MM.1S (cell line): ENCODE measurements at regions not wholly inside any gene's neighbourhood (a gene's known extent, or its start where the extent isn't known, plus 50 kb on each side); places are given as distances from the start of the nearest gene placed in this dataset.

Experiments
- DNase-seq: peaks from one replicate; pipeline ENCODE4 v3.0.0-alpha.2; 2015
- H2AFZ ChIP-seq: fragments of 300-600 bp; sonication (generic); 2 replicates; pipeline ENCODE4 v1.6.0; 2016; ENCODE audit warnings: antibody characterized with exemption, low read length
- H3F3A ChIP-seq: fragments of 300-600 bp; sonication (generic); 2 replicates; pipeline ENCODE4 v1.6.1; 2016; ENCODE audit warnings: mild to moderate bottlenecking, antibody characterized with exemption, low read length, moderate library complexity, mixed read lengths; ENCODE audit not compliant: insufficient read depth
- H3K27ac ChIP-seq: fragments of 300-600 bp; sonication (generic); 2 replicates; pipeline ENCODE4 v1.5.1; 2016; ENCODE audit warnings: mild to moderate bottlenecking, low read length
- H3K27me3 ChIP-seq: fragments of 300-600 bp; sonication (generic); replicated peaks from 2 replicates; pipeline ENCODE4 v1.6.0; 2016; ENCODE audit warnings: low read length; ENCODE audit not compliant: insufficient read depth
- H3K36me3 ChIP-seq: fragments of 300-600 bp; sonication (generic); replicated peaks from 2 replicates; pipeline ENCODE4 v1.6.1; 2016; ENCODE audit warnings: mild to moderate bottlenecking, low read length, mixed read lengths; ENCODE audit not compliant: insufficient read depth
- H3K4me1 ChIP-seq: fragments of 300-600 bp; sonication (generic); 2 replicates; pipeline ENCODE4 v1.6.1; 2016; ENCODE audit warnings: low read length, mixed read lengths
- H3K4me2 ChIP-seq: fragments of 300-600 bp; sonication (generic); 2 replicates; pipeline ENCODE4 v1.6.0; 2016; ENCODE audit warnings: low read depth, low read length
- H3K4me3 ChIP-seq: fragments of 300-600 bp; sonication (generic); 2 replicates; pipeline ENCODE4 v1.5.1; 2016; ENCODE audit warnings: low read length, mixed read lengths
- H3K79me2 ChIP-seq: fragments of 300-600 bp; sonication (generic); 2 replicates; pipeline ENCODE4 v1.6.1; 2016; ENCODE audit warnings: mixed run types, low read length, mixed read lengths
- H3K9ac ChIP-seq: fragments of 300-600 bp; sonication (generic); 2 replicates; pipeline ENCODE4 v1.6.1; 2016; ENCODE audit warnings: low read length, mixed read lengths
- H3K9me2 ChIP-seq: fragments of 300-600 bp; sonication (generic); replicated peaks from 2 replicates; pipeline ENCODE4 v1.6.1; 2016; ENCODE audit warnings: mild to moderate bottlenecking, low read length, mixed read lengths; ENCODE audit not compliant: insufficient read depth
- H3K9me3 ChIP-seq: fragments of 300-600 bp; sonication (generic); replicated peaks from 2 replicates; pipeline ENCODE4 v1.6.1; 2016; ENCODE audit warnings: mild to moderate bottlenecking, low read length, mixed read lengths; ENCODE audit not compliant: insufficient read depth
- H4K20me1 ChIP-seq: fragments of 300-600 bp; sonication (generic); 2 replicates; pipeline ENCODE4 v1.6.1; 2016; ENCODE audit warnings: mild to moderate bottlenecking, low read length, moderate library complexity, mixed read lengths; ENCODE audit not compliant: insufficient read depth
- CTCF ChIP-seq: fragments of 300-600 bp; sonication (generic); IDR thresholded peaks from 2 replicates; pipeline ENCODE4 v1.5.1; 2016; ENCODE audit warnings: antibody characterized with exemption, low read length, mixed read lengths
- EZH2 ChIP-seq: fragments of 300-600 bp; sonication (generic); optimal IDR thresholded peaks from 2 replicates; pipeline ENCODE3; 2017; ENCODE audit warnings: low read depth, mild to moderate bottlenecking, antibody characterized with exemption, low read length, mixed read lengths
- EZH2phosphoT487 ChIP-seq: fragments of 300-600 bp; sonication (generic); IDR thresholded peaks from 2 replicates; pipeline ENCODE4 v1.6.1; 2018; ENCODE audit warnings: antibody characterized with exemption, low read length

- H3K27me3 ChIP-seq = no peaks in the 10 kb centered on the region
- no peaks in the 10 kb centered on the region for H4K20me1 ChIP-seq
- no peak for TF ChIP-seq EZH2
- no peak for TF ChIP-seq EZH2phosphoT487
- no peak for TF ChIP-seq CTCF
- H3K9ac ChIP-seq = no peak overlapping the region
- no peak for DNase-seq
- H3K4me3 ChIP-seq = no peak overlapping the region
- H3K27ac ChIP-seq = no peak overlapping the region
- H3K4me1 ChIP-seq = 0 out of 2 replicates have a peak, but pooled peaks cover 3% of the 10 kb centered on the region
- no peaks in the 10 kb centered on the region for H3K79me2 ChIP-seq
- no peaks in the 10 kb centered on the region for H3K36me3 ChIP-seq
- H2AFZ ChIP-seq = no peak overlapping the region
- no peaks in the 10 kb centered on the region for H3K9me3 ChIP-seq
- H3F3A ChIP-seq = no peaks in the 10 kb centered on the region
- H3K9me2 ChIP-seq = no peaks in the 10 kb centered on the region
- H3K4me2 ChIP-seq = no peak overlapping the region
Measured at GRCh38 chr11:95415837-95416304, 184.9 kb upstream of the SESN3 start.

- H3K9me2 ChIP-seq = no peaks in the 10 kb centered on the region
Measured at GRCh38 chr11:95414217-95414616, 183.2 kb upstream of the SESN3 start.

GRCh38 chr11:95413761-95414160 lies 182.8 kb upstream of the SESN3 start:
- no peaks in the 10 kb centered on the region for H3K79me2 ChIP-seq
- no peak for DNase-seq
- no peak overlapping the region for H3K27ac ChIP-seq
- no peak overlapping the region for H3K4me2 ChIP-seq
- no peaks in the 10 kb centered on the region for H3K9me3 ChIP-seq
- H3K9ac ChIP-seq = no peak overlapping the region
- H3K9me2 ChIP-seq = no peaks in the 10 kb centered on the region
- H3K4me1 ChIP-seq = no peaks in the 10 kb centered on the region
- no peaks in the 10 kb centered on the region for H3F3A ChIP-seq
- H4K20me1 ChIP-seq = no peaks in the 10 kb centered on the region
- no peak overlapping the region for H3K4me3 ChIP-seq
- no peak overlapping the region for H2AFZ ChIP-seq
- TF ChIP-seq EZH2 (no peak), CTCF (no peak), EZH2phosphoT487 (no peak)
- H3K36me3 ChIP-seq = no peaks in the 10 kb centered on the region
- H3K27me3 ChIP-seq = no peaks in the 10 kb centered on the region

More at GRCh38 chr11:95414217-95414616, 183.2 kb upstream of the SESN3 start:
- no peaks in the 10 kb centered on the region for H3F3A ChIP-seq
- no peaks in the 10 kb centered on the region for H3K9me3 ChIP-seq
- H3K4me1 ChIP-seq = no peaks in the 10 kb centered on the region
- no peaks in the 10 kb centered on the region for H3K27me3 ChIP-seq
- DNase-seq = no peak
- TF ChIP-seq EZH2phosphoT487 (no peak), EZH2 (no peak), CTCF (no peak)
- H3K4me2 ChIP-seq = no peak overlapping the region
- no peaks in the 10 kb centered on the region for H3K79me2 ChIP-seq
- no peak overlapping the region for H3K4me3 ChIP-seq
- H4K20me1 ChIP-seq = no peaks in the 10 kb centered on the region
- no peak overlapping the region for H3K27ac ChIP-seq
- H2AFZ ChIP-seq = no peak overlapping the region
- no peaks in the 10 kb centered on the region for H3K36me3 ChIP-seq
- no peak overlapping the region for H3K9ac ChIP-seq
